ENCODE measurements at regions not wholly inside any gene's neighbourhood (a gene's known extent, or its start where the extent isn't known, plus 50 kb on each side); places are given as distances from the start of the nearest gene placed in this dataset.

- H3K9me3 Mint-ChIP-seq, result peaks cover 20% of the 10 kb centered on the region
- no peak for TF ChIP-seq CTCF (IDR thresholded peaks at IDR 0.05; ENCODE audit: unreplicated experiment)
- H3K4me1 Mint-ChIP-seq, result peaks cover 9% of the 10 kb centered on the region
- no peak for DNase-seq (ENCODE audit: low spot score in 2 of 2, unreplicated experiment in 2 of 2)
- H3K27ac Mint-ChIP-seq, result no peak overlapping the region
- no peak overlapping the region for H3K4me3 Mint-ChIP-seq
- H3K36me3 Mint-ChIP-seq, result peaks cover 2% of the 10 kb centered on the region
- no peaks in the 10 kb centered on the region for H3K27me3 Mint-ChIP-seq (ENCODE audit: low read depth)
Measured at GRCh38 chr13:73451221-73452029, 392.6 kb downstream of the KLF5 start.

GRCh38 chr13:73450583-73450982 lies 391.8 kb downstream of the KLF5 start:
- no peak for TF ChIP-seq CTCF (IDR thresholded peaks at IDR 0.05; ENCODE audit: unreplicated experiment)
- Mint-ChIP-seq H3K36me3 (peaks cover 2% of the 10 kb centered on the region), H3K27ac (no peak overlapping the region), H3K9me3 (peaks cover 18% of the 10 kb centered on the region), H3K4me3 (no peak overlapping the region), H3K4me1 (peaks cover 9% of the 10 kb centered on the region), H3K27me3 (ENCODE audit: low read depth) (no peaks in the 10 kb centered on the region)
- no peak for DNase-seq (ENCODE audit: low spot score in 2 of 2, unreplicated experiment in 2 of 2)

GRCh38 chr13:73449252-73449651 lies 390.4 kb downstream of the KLF5 start:
- TF ChIP-seq CTCF (IDR thresholded peaks at IDR 0.05; ENCODE audit: unreplicated experiment), result no peak
- H3K9me3 Mint-ChIP-seq, result peaks cover 27% of the 10 kb centered on the region
- no peak for DNase-seq (ENCODE audit: low spot score in 2 of 2, unreplicated experiment in 2 of 2)
- peaks cover 9% of the 10 kb centered on the region for H3K4me1 Mint-ChIP-seq
- H3K27ac Mint-ChIP-seq, result no peak overlapping the region
- no peaks in the 10 kb centered on the region for H3K27me3 Mint-ChIP-seq (ENCODE audit: low read depth)
- H3K4me3 Mint-ChIP-seq, result no peak overlapping the region
- peaks cover 2% of the 10 kb centered on the region for H3K36me3 Mint-ChIP-seq

GRCh38 chr13:73440296-73440895 lies 381.6 kb downstream of the KLF5 start:
- peaks cover 14% of the 10 kb centered on the region for H3K36me3 Mint-ChIP-seq
- no peak for TF ChIP-seq CTCF (IDR thresholded peaks at IDR 0.05; ENCODE audit: unreplicated experiment)
- H3K27me3 Mint-ChIP-seq (ENCODE audit: low read depth), result no peaks in the 10 kb centered on the region
- no peak for DNase-seq (ENCODE audit: low spot score in 2 of 2, unreplicated experiment in 2 of 2)
- no peaks in the 10 kb centered on the region for H3K4me1 Mint-ChIP-seq
- H3K9me3 Mint-ChIP-seq, result peaks cover 50% of the 10 kb centered on the region
- H3K4me3 Mint-ChIP-seq, result no peak overlapping the region
- H3K27ac Mint-ChIP-seq, result no peak overlapping the region

GRCh38 chr13:73433890-73434289 lies 375.1 kb downstream of the KLF5 start:
- Mint-ChIP-seq H3K27ac (no peak overlapping the region), H3K36me3 (peaks cover 7% of the 10 kb centered on the region), H3K9me3 (peaks cover 45% of the 10 kb centered on the region), H3K4me3 (no peak overlapping the region), H3K4me1 (peaks cover 7% of the 10 kb centered on the region), H3K27me3 (ENCODE audit: low read depth) (no peaks in the 10 kb centered on the region)
- no peak for TF ChIP-seq CTCF (IDR thresholded peaks at IDR 0.05; ENCODE audit: unreplicated experiment)
- no peak for DNase-seq (ENCODE audit: low spot score in 2 of 2, unreplicated experiment in 2 of 2)

Data from mesothelial cell of epicardium (in vitro differentiated cells).